ENCODE measurements at regions not wholly inside any gene's neighbourhood (a gene's known extent, or its start where the extent isn't known, plus 50 kb on each side); places are given as distances from the start of the nearest gene placed in this dataset.
"Not testable (repeated sequence)": the region's sequence is repeated elsewhere in the genome, so short reads cannot be mapped to it uniquely, and the experiment has no call there.

- no peak for DNase-seq (ENCODE audit: low spot score)
Observed at GRCh38 chr2:185644828-185645227, 93.8 kb upstream of the FSIP2 start.

GRCh38 chr2:185645529-185645928, 93.1 kb upstream of the FSIP2 start:
- peak; percentile 17 for DNase-seq (ENCODE audit: low spot score)

GRCh38 chr2:185658750-185659149, 79.9 kb upstream of the FSIP2 start:
- no peak for DNase-seq (ENCODE audit: low spot score)

- no peak for DNase-seq (ENCODE audit: low spot score)
Observed at GRCh38 chr2:185663811-185664210, 74.8 kb upstream of the FSIP2 start.

- no peak for DNase-seq (ENCODE audit: low spot score)
Observed at GRCh38 chr2:185664384-185664783, 74.2 kb upstream of the FSIP2 start.

- DNase-seq (ENCODE audit: low spot score): no peak
Observed at GRCh38 chr2:185665251-185665814, 73.3 kb upstream of the FSIP2 start.

GRCh38 chr2:185667452-185667851, 71.2 kb upstream of the FSIP2 start:
- no peak for DNase-seq (ENCODE audit: low spot score)

GRCh38 chr2:185668710-185669109, 69.9 kb upstream of the FSIP2 start:
- no peak for DNase-seq (ENCODE audit: low spot score)

GRCh38 chr2:185674232-185674631, 64.4 kb upstream of the FSIP2 start:
- DNase-seq (ENCODE audit: low spot score): no peak

- DNase-seq (ENCODE audit: low spot score): no peak
Observed at GRCh38 chr2:185676316-185676715, 62.3 kb upstream of the FSIP2 start.

GRCh38 chr2:185687001-185687400, 51.6 kb upstream of the FSIP2 start:
- DNase-seq (ENCODE audit: low spot score): not testable (repeated sequence)

- DNase-seq (ENCODE audit: low spot score): no peak
Observed at GRCh38 chr2:185687967-185688366, 50.6 kb upstream of the FSIP2 start.
